ENCODE measurements at regions not wholly inside any gene's neighbourhood (a gene's known extent, or its start where the extent isn't known, plus 50 kb on each side); places are given as distances from the start of the nearest gene placed in this dataset.
"Not testable (repeated sequence)": the region's sequence is repeated elsewhere in the genome, so short reads cannot be mapped to it uniquely, and the experiment has no call there.

GRCh38 chr3:59503441-59503840 lies 453.6 kb upstream of the CFAP20DC start:
- no peak for DNase-seq (ENCODE audit: low spot score, unreplicated experiment)
- Mint-ChIP-seq H3K36me3 (ENCODE audit: insufficient read depth) (no peaks in the 10 kb centered on the region), H3K9me3 (ENCODE audit: low read depth) (no peaks in the 10 kb centered on the region), H3K4me3 (ENCODE audit: low read depth) (no peak overlapping the region), H3K27me3 (no peaks in the 10 kb centered on the region), H3K27ac (no peak overlapping the region), H3K4me1 (ENCODE audit: low read depth) (no peaks in the 10 kb centered on the region)
- TF ChIP-seq CTCF (IDR thresholded peaks at IDR 0.05; ENCODE audit: unreplicated experiment): no peak

- no peak overlapping the region for H3K4me3 Mint-ChIP-seq (ENCODE audit: low read depth)
- no peaks in the 10 kb centered on the region for H3K9me3 Mint-ChIP-seq (ENCODE audit: low read depth)
These were observed 453.0 kb upstream of the CFAP20DC start for GRCh38 chr3:59502806-59503205.

GRCh38 chr3:59499954-59500353 lies 450.1 kb upstream of the CFAP20DC start:
- Mint-ChIP-seq H3K36me3 (ENCODE audit: insufficient read depth) (no peaks in the 10 kb centered on the region), H3K4me1 (ENCODE audit: low read depth) (no peaks in the 10 kb centered on the region), H3K27ac (no peak overlapping the region), H3K27me3 (peaks cover 2% of the 10 kb centered on the region), H3K9me3 (ENCODE audit: low read depth) (peaks cover 4% of the 10 kb centered on the region), H3K4me3 (ENCODE audit: low read depth) (no peak overlapping the region)
- TF ChIP-seq CTCF (IDR thresholded peaks at IDR 0.05; ENCODE audit: unreplicated experiment): no peak
- DNase-seq (ENCODE audit: low spot score, unreplicated experiment): no peak

More at GRCh38 chr3:59502806-59503205, 453.0 kb upstream of the CFAP20DC start:
- DNase-seq (ENCODE audit: low spot score, unreplicated experiment): no peak
- Mint-ChIP-seq H3K27me3 (no peaks in the 10 kb centered on the region), H3K36me3 (ENCODE audit: insufficient read depth) (no peaks in the 10 kb centered on the region), H3K27ac (no peak overlapping the region), H3K4me1 (ENCODE audit: low read depth) (no peaks in the 10 kb centered on the region)
- no peak for TF ChIP-seq CTCF (IDR thresholded peaks at IDR 0.05; ENCODE audit: unreplicated experiment)

GRCh38 chr3:59499000-59499399 lies 449.2 kb upstream of the CFAP20DC start:
- DNase-seq (ENCODE audit: low spot score, unreplicated experiment): no peak
- H3K27me3 Mint-ChIP-seq: peaks cover 2% of the 10 kb centered on the region
- H3K9me3 Mint-ChIP-seq (ENCODE audit: low read depth): peaks cover 7% of the 10 kb centered on the region
- H3K4me1 Mint-ChIP-seq (ENCODE audit: low read depth): no peaks in the 10 kb centered on the region
- H3K4me3 Mint-ChIP-seq (ENCODE audit: low read depth): no peak overlapping the region
- H3K27ac Mint-ChIP-seq: no peak overlapping the region
- no peaks in the 10 kb centered on the region for H3K36me3 Mint-ChIP-seq (ENCODE audit: insufficient read depth)
- no peak for TF ChIP-seq CTCF (IDR thresholded peaks at IDR 0.05; ENCODE audit: unreplicated experiment)

- no peak for TF ChIP-seq CTCF (IDR thresholded peaks at IDR 0.05; ENCODE audit: unreplicated experiment)
- no peaks in the 10 kb centered on the region for H3K36me3 Mint-ChIP-seq (ENCODE audit: insufficient read depth)
- no peak overlapping the region for H3K27ac Mint-ChIP-seq
- peaks cover 7% of the 10 kb centered on the region for H3K9me3 Mint-ChIP-seq (ENCODE audit: low read depth)
- peaks cover 2% of the 10 kb centered on the region for H3K27me3 Mint-ChIP-seq
- no peak for DNase-seq (ENCODE audit: low spot score, unreplicated experiment)
- no peak overlapping the region for H3K4me3 Mint-ChIP-seq (ENCODE audit: low read depth)
- no peaks in the 10 kb centered on the region for H3K4me1 Mint-ChIP-seq (ENCODE audit: low read depth)
These were observed 446.4 kb upstream of the CFAP20DC start for GRCh38 chr3:59496250-59496649.

GRCh38 chr3:59494969-59495368 lies 445.1 kb upstream of the CFAP20DC start:
- DNase-seq (ENCODE audit: low spot score, unreplicated experiment); H3K4me1 Mint-ChIP-seq (ENCODE audit: low read depth); H3K36me3 Mint-ChIP-seq (ENCODE audit: insufficient read depth); H3K27ac Mint-ChIP-seq; H3K4me3 Mint-ChIP-seq (ENCODE audit: low read depth); H3K27me3 Mint-ChIP-seq; H3K9me3 Mint-ChIP-seq (ENCODE audit: low read depth): not testable (repeated sequence)

Data from progenitor cell of endocrine pancreas (in vitro differentiated cells).